A549 (cell line): ENCODE measurements at regions not wholly inside any gene's neighbourhood (a gene's known extent, or its start where the extent isn't known, plus 50 kb on each side); places are given as distances from the start of the nearest gene placed in this dataset.

Experiments
- ATAC-seq, 2 experiments: fragments of 200-7000 bp in 1 of 2; fragments of >200 bp in 1 of 2; cut with Nextera tagmentation in 1 of 2; cut with Tn5 transposase in 1 of 2; 3 replicates each; pipeline versions ENCODE4 v1.8.0 to v1.9.1; 2018 to 2020; ENCODE audit warnings: mild to moderate bottlenecking in 1 of 2, moderate library complexity in 1 of 2
- CTCF ChIA-PET: fragments of 300-600 bp; sonication (Branson Sonifier 250); formaldehyde crosslinking; extraction: SDS; loops from one replicate; lab custom pipeline; 2021; ENCODE audit warnings: antibody characterized with exemption, inconsistent platforms; lab: Yijun Ruan, JAX
- POLR2A ChIA-PET: fragments of 350-600 bp; formaldehyde crosslinking; extraction: SDS; loops from one replicate; lab custom pipeline; 2021; ENCODE audit warnings: antibody characterized with exemption, inconsistent platforms; lab: Yijun Ruan, JAX
- DNase-seq, 2 experiments: peaks; one replicate each; pipeline versions ENCODE4 v3.0.0 to v3.0.0-alpha.2; 2011 to 2016; ENCODE audit warnings: low read depth in 1 of 2, low spot score in 1 of 2
- FAIRE-seq: peaks from 2 replicates; lab custom pipeline; 2011; peaks lifted over from hg19 to GRCh38; lab: Jason Lieb, UNC
- H3K27ac ChIP-seq, 2 experiments: fragments of >200 bp; sonication (Bioruptor Twin); formaldehyde crosslinking; 3 replicates each; pipeline ENCODE4 v1.5.1; 2016 to 2017
- H3K4me1 ChIP-seq: fragments of >200 bp; sonication (Bioruptor Twin); formaldehyde crosslinking; 3 replicates; pipeline ENCODE4 v1.6.1; 2016
- H3K4me2 ChIP-seq: fragments of >200 bp; sonication (Bioruptor Twin); formaldehyde crosslinking; 3 replicates; pipeline ENCODE4 v1.6.1; 2016
- H3K4me3 ChIP-seq: fragments of >200 bp; sonication (Bioruptor Twin); formaldehyde crosslinking; 3 replicates; pipeline ENCODE4 v1.5.1; 2016
- H3K9me3 ChIP-seq: fragments of >200 bp; sonication (Bioruptor Twin); formaldehyde crosslinking; 3 replicates; pipeline ENCODE4 v1.6.1; 2016
- BHLHE40 ChIP-seq: IDR thresholded peaks from 2 replicates; pipeline ENCODE4 v1.6.1; 2012; ENCODE audit warnings: low read depth, low read length, inconsistent platforms
- CBX2 ChIP-seq: fragments of 200-600 bp; sonication (generic); IDR thresholded peaks from 2 replicates; pipeline ENCODE4 v1.6.1; 2016; ENCODE audit warnings: low read depth, mild to moderate bottlenecking, borderline replicate concordance
- CEBPB ChIP-seq, 2 experiments: fragments of >200 bp in 1 of 2; sonication (Bioruptor Twin) in 1 of 2; formaldehyde crosslinking in 1 of 2; IDR thresholded peaks; 2 replicates each; pipeline ENCODE4 v1.6.1; 2012 to 2016
- EHF ChIP-seq: fragments of 250-450 bp; sonication (Bioruptor Pico); IDR thresholded peaks from 2 replicates; pipeline ENCODE4 v1.5.0; 2020; ENCODE audit warnings: mild to moderate bottlenecking
- EHMT2 ChIP-seq: fragments of 200-600 bp; sonication (generic); IDR thresholded peaks from 2 replicates; pipeline ENCODE4 v1.6.1; 2016; ENCODE audit warnings: antibody characterized with exemption, low read depth, mild to moderate bottlenecking, moderate library complexity
- ELK1 ChIP-seq: fragments of 150-350 bp; IDR thresholded peaks from 2 replicates; pipeline ENCODE4 v1.6.1; 2014; ENCODE audit warnings: low read depth, mild to moderate bottlenecking, low read length
- EP300 ChIP-seq, 2 experiments: fragments of >200 bp; sonication (Bioruptor Twin); formaldehyde crosslinking; IDR thresholded peaks; 2 replicates in 1 of 2; 3 replicates in 1 of 2; pipeline ENCODE4 v1.6.1; 2016 to 2017
- FOSL2 ChIP-seq, 2 experiments: fragments of 450-650 bp in 1 of 2; fragments of >200 bp in 1 of 2; sonication (Bioruptor Twin) in 1 of 2; formaldehyde crosslinking; IDR thresholded peaks; 2 replicates each; pipeline versions ENCODE4 v1.5.0 to v1.6.1; 2016 to 2020; ENCODE audit warnings: mild to moderate bottlenecking in 1 of 2, moderate library complexity in 1 of 2
- FOXS1 ChIP-seq: fragments of 250-450 bp; sonication (Bioruptor Pico); IDR thresholded peaks from 2 replicates; pipeline ENCODE4 v1.5.0; 2020; ENCODE audit warnings: mild to moderate bottlenecking, moderate library complexity
- HDAC2 ChIP-seq: fragments of 200-600 bp; sonication (generic); IDR thresholded peaks from 2 replicates; pipeline ENCODE4 v1.6.1; 2016
- HOXB13 ChIP-seq: fragments of 250-450 bp; sonication (Bioruptor Pico); IDR thresholded peaks from 2 replicates; pipeline ENCODE4 v1.5.0; 2020; ENCODE audit warnings: low read depth, mild to moderate bottlenecking, moderate library complexity
- JUN ChIP-seq, 2 experiments: fragments of >200 bp; sonication (Bioruptor Twin); formaldehyde crosslinking; IDR thresholded peaks; 2 replicates in 1 of 2; 3 replicates in 1 of 2; pipeline ENCODE4 v1.6.1; 2016 to 2017
- JUNB ChIP-seq: fragments of >200 bp; sonication (Bioruptor Twin); formaldehyde crosslinking; IDR thresholded peaks from 2 replicates; pipeline ENCODE4 v1.6.1; 2016
- KDM5A ChIP-seq: fragments of 200-600 bp; sonication (generic); IDR thresholded peaks from 2 replicates; pipeline ENCODE4 v1.6.1; 2016; ENCODE audit warnings: antibody characterized with exemption, mild to moderate bottlenecking
- MAFK ChIP-seq: fragments of 450-650 bp; IDR thresholded peaks from 2 replicates; pipeline ENCODE4 v1.6.1; 2014; ENCODE audit not compliant: partially characterized antibody
- MAZ ChIP-seq: fragments of 150-350 bp; IDR thresholded peaks from 2 replicates; pipeline ENCODE4 v1.6.1; 2014; ENCODE audit warnings: antibody characterized with exemption, low read depth, low read length, borderline replicate concordance
- NR3C1 ChIP-seq: fragments of >200 bp; sonication (Bioruptor Twin); formaldehyde crosslinking; IDR thresholded peaks from 3 replicates; pipeline ENCODE4 v1.6.1; 2017
- RCOR1 ChIP-seq: fragments of 150-350 bp; IDR thresholded peaks from 2 replicates; pipeline ENCODE4 v1.6.1; 2014; ENCODE audit warnings: antibody characterized with exemption, low read length, low read depth
- RFX5 ChIP-seq: fragments of 450-650 bp; IDR thresholded peaks from 2 replicates; pipeline ENCODE4 v1.7.1; 2014; ENCODE audit warnings: antibody characterized with exemption, mild to moderate bottlenecking, moderate library complexity
- SREBF2 ChIP-seq: fragments of 450-650 bp; IDR thresholded peaks from 2 replicates; pipeline ENCODE4 v1.6.1; 2014; ENCODE audit warnings: mild to moderate bottlenecking, moderate library complexity
- ZC3H11A ChIP-seq: fragments of 450-650 bp; IDR thresholded peaks from 2 replicates; pipeline ENCODE4 v1.6.1; 2014; ENCODE audit warnings: antibody characterized with exemption, mild to moderate bottlenecking
- ZFP36 ChIP-seq: fragments of 450-650 bp; IDR thresholded peaks from 2 replicates; pipeline ENCODE4 v1.6.1; 2014; ENCODE audit warnings: borderline replicate concordance; ENCODE audit not compliant: partially characterized antibody
- ZSCAN20 ChIP-seq: fragments of 250-450 bp; sonication (Bioruptor Pico); IDR thresholded peaks from 2 replicates; pipeline ENCODE4 v1.8.0; 2022; ENCODE audit warnings: mild to moderate bottlenecking, moderate library complexity
- WGBS: methylation state at CpG from one replicate; pipeline ENCODE4 v1.1.6; 2017; ENCODE audit errors: missing lambda C conversion rate; 5-methylcytosine and 5-hydroxymethylcytosine counted together
- TF ChIP-seq, protein P1 (sequence below): fragments of 450-650 bp; IDR thresholded peaks from 2 replicates; pipeline ENCODE4 v1.6.1; 2014; ENCODE audit warnings: antibody characterized with exemption
- TF ChIP-seq, protein P2 (sequence below): fragments of 250-450 bp; sonication (Bioruptor Pico); IDR thresholded peaks from 2 replicates; pipeline ENCODE4 v1.5.0; 2020; ENCODE audit warnings: low read depth, mild to moderate bottlenecking, moderate library complexity

DNA sequence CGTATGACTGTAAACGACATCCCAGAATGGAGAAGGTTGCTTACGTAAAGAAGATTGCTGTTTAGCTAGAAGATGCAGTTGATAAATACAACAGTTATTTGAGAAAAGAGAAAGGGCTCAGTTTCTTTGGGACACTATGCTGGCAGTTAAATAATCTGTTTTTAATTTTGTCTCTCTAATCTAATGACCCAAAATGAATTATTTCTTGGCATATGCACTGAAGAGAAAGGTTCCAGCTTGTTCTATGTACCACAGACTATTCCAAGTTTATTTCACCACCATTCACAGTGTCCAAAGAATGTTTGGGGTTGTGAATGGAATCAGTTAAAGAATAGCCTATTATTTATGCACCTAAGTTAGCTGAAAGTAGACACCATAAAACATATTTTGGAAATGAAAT, 449.9 kb downstream of the RNF144B start (continued):
- TF ChIP-seq ZSCAN20 (CRISPR knock-in tag) (no peak), EP300 (IDR thresholded peaks at IDR 0.05) (no peak), RCOR1 (no peak)
- TF ChIP-seq, protein P1, sequence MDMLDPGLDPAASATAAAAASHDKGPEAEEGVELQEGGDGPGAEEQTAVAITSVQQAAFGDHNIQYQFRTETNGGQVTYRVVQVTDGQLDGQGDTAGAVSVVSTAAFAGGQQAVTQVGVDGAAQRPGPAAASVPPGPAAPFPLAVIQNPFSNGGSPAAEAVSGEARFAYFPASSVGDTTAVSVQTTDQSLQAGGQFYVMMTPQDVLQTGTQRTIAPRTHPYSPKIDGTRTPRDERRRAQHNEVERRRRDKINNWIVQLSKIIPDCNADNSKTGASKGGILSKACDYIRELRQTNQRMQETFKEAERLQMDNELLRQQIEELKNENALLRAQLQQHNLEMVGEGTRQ: no peak

GRCh38 chr6:18842534-18842933, 455.4 kb downstream of the RNF144B start:
- TF ChIP-seq HDAC2: no peak
- no peak for TF ChIP-seq ELK1
- no peak for TF ChIP-seq ZC3H11A
- no peak for TF ChIP-seq CBX2
- no peak for TF ChIP-seq ZSCAN20 (CRISPR knock-in tag)
- no peak for TF ChIP-seq MAFK
- TF ChIP-seq ZFP36: no peak
- no peak for TF ChIP-seq EHMT2
- TF ChIP-seq SREBF2: no peak
- TF ChIP-seq KDM5A: no peak
- TF ChIP-seq, protein P2, sequence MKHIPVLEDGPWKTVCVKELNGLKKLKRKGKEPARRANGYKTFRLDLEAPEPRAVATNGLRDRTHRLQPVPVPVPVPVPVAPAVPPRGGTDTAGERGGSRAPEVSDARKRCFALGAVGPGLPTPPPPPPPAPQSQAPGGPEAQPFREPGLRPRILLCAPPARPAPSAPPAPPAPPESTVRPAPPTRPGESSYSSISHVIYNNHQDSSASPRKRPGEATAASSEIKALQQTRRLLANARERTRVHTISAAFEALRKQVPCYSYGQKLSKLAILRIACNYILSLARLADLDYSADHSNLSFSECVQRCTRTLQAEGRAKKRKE: no peak
- TF ChIP-seq JUNB: no peak
- TF ChIP-seq FOSL2 (IDR thresholded peaks at IDR 0.05): no peak
- no peak for TF ChIP-seq FOSL2 (CRISPR knock-in tag; IDR thresholded peaks at IDR 0.05)
- TF ChIP-seq, all 56 proteins: peak for 0
- FAIRE-seq: no peak
- Histone ChIP-seq H3K4me1 (no peaks in the 10 kb centered on the region), H3K9me3 (no peaks in the 10 kb centered on the region), H3K27ac (no peak overlapping the region), H3K4me3 (no peak overlapping the region), H3K4me2 (no peak overlapping the region)
- WGBS: 74% methylated on average over 1 of the region's 1 CpG
- ATAC-seq: no peak
- POLR2A ChIA-PET: no interaction called here
- no peak for DNase-seq
- CTCF ChIA-PET: no interaction called here

- H3K4me1 ChIP-seq: no peaks in the 10 kb centered on the region
- FAIRE-seq (no peak), ATAC-seq (no peak), DNase-seq (no peak)
- POLR2A ChIA-PET: no interaction called here
- TF ChIP-seq ZFP36 (no peak), JUN (IDR thresholded peaks at IDR 0.05) (no peak), NR3C1 (no peak), EHMT2 (no peak), EHF (CRISPR knock-in tag) (no peak), ZSCAN20 (CRISPR knock-in tag) (no peak), ELK1 (no peak), KDM5A (no peak), HDAC2 (no peak), FOXS1 (CRISPR knock-in tag) (no peak), CEBPB (IDR thresholded peaks at IDR 0.05) (no peak), RFX5 (no peak), BHLHE40 (no peak), HOXB13 (CRISPR knock-in tag) (no peak), MAZ (no peak)
- no peak overlapping the region for H3K4me3 ChIP-seq
- WGBS: 0% methylated on average over 1 of the region's 1 CpG
- H3K4me2 ChIP-seq: no peak overlapping the region
- H3K27ac ChIP-seq: no peak overlapping the region
- no peaks in the 10 kb centered on the region for H3K9me3 ChIP-seq
- CTCF ChIA-PET: no interaction called here
Measured at GRCh38 chr6:18845896-18846295, 458.7 kb downstream of the RNF144B start.
